ENCODE measurements at regions not wholly inside any gene's neighbourhood (a gene's known extent, or its start where the extent isn't known, plus 50 kb on each side); places are given as distances from the start of the nearest gene placed in this dataset.

GRCh38 chr18:45326505-45326904 is 288.8 kb upstream of the SLC14A2 start:
- H3K4me2 ChIP-seq (ENCODE audit: low read length): no peak overlapping the region
- DNase-seq (no peak), ATAC-seq (no peak)
- CTCF ChIA-PET: no interaction called here
- no peak overlapping the region for H3K9ac ChIP-seq (ENCODE audit: low read length)
- intact Hi-C loops (cut with micrococcal nuclease): no loop called here
- TF ChIP-seq, protein P1, sequence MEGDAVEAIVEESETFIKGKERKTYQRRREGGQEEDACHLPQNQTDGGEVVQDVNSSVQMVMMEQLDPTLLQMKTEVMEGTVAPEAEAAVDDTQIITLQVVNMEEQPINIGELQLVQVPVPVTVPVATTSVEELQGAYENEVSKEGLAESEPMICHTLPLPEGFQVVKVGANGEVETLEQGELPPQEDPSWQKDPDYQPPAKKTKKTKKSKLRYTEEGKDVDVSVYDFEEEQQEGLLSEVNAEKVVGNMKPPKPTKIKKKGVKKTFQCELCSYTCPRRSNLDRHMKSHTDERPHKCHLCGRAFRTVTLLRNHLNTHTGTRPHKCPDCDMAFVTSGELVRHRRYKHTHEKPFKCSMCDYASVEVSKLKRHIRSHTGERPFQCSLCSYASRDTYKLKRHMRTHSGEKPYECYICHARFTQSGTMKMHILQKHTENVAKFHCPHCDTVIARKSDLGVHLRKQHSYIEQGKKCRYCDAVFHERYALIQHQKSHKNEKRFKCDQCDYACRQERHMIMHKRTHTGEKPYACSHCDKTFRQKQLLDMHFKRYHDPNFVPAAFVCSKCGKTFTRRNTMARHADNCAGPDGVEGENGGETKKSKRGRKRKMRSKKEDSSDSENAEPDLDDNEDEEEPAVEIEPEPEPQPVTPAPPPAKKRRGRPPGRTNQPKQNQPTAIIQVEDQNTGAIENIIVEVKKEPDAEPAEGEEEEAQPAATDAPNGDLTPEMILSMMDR (conservative IDR thresholded peaks at IDR 0.05; ENCODE audit: low read depth, low read length): no peak
- TF ChIP-seq EZH2 (IDR thresholded peaks at IDR 0.05; ENCODE audit: low read length, unreplicated experiment): no peak
- TF ChIP-seq EZH2phosphoT487 (IDR thresholded peaks at IDR 0.05; ENCODE audit: borderline replicate concordance, low read length): no peak
- no peaks in the 10 kb centered on the region for H3K9me2 ChIP-seq (replicated peaks; ENCODE audit: low read length)
- H3K9me3 ChIP-seq (ENCODE audit: low read length): no peaks in the 10 kb centered on the region
- H3K27ac ChIP-seq (ENCODE audit: low read length): no peak overlapping the region
- no peaks in the 10 kb centered on the region for H3F3A ChIP-seq (ENCODE audit: low read length, unreplicated experiment)
- POLR2A ChIA-PET (ENCODE audit: unreplicated experiment): no interaction called here
- no TSS peak for BruUV-seq (replicated peaks)
- H3K27me3 ChIP-seq (ENCODE audit: low read length): no peaks in the 10 kb centered on the region
- H3K79me2 ChIP-seq (ENCODE audit: low read length): no peaks in the 10 kb centered on the region
- H3K4me3 ChIP-seq (ENCODE audit: low read length): no peak overlapping the region
- no peaks in the 10 kb centered on the region for H3K4me1 ChIP-seq (ENCODE audit: insufficient read depth, low read length)
- no peaks in the 10 kb centered on the region for H4K20me1 ChIP-seq (ENCODE audit: low read length)
- no peak overlapping the region for H2AFZ ChIP-seq (ENCODE audit: low read length)
- H3K36me3 ChIP-seq (ENCODE audit: low read depth, low read length): no peaks in the 10 kb centered on the region

- Histone ChIP-seq H3K9me2 (replicated peaks; ENCODE audit: low read length) (no peaks in the 10 kb centered on the region), H3K79me2 (ENCODE audit: low read length) (no peaks in the 10 kb centered on the region), H3K4me2 (ENCODE audit: low read length) (no peak overlapping the region), H3K9me3 (ENCODE audit: low read length) (no peaks in the 10 kb centered on the region), H3K4me1 (ENCODE audit: insufficient read depth, low read length) (no peaks in the 10 kb centered on the region), H3K9ac (ENCODE audit: low read length) (no peak overlapping the region), H3K4me3 (ENCODE audit: low read length) (no peak overlapping the region), H4K20me1 (ENCODE audit: low read length) (no peaks in the 10 kb centered on the region), H2AFZ (ENCODE audit: low read length) (no peak overlapping the region), H3K36me3 (ENCODE audit: low read depth, low read length) (no peaks in the 10 kb centered on the region), H3K27me3 (ENCODE audit: low read length) (no peaks in the 10 kb centered on the region), H3F3A (ENCODE audit: low read length, unreplicated experiment) (no peaks in the 10 kb centered on the region), H3K27ac (ENCODE audit: low read length) (no peak overlapping the region)
- intact Hi-C loops (cut with micrococcal nuclease): no loop called here
- CTCF ChIA-PET: no interaction called here
- no TSS peak for BruUV-seq (replicated peaks)
- TF ChIP-seq EZH2phosphoT487 (IDR thresholded peaks at IDR 0.05; ENCODE audit: borderline replicate concordance, low read length) (no peak), EZH2 (IDR thresholded peaks at IDR 0.05; ENCODE audit: low read length, unreplicated experiment) (no peak)
- TF ChIP-seq, protein P1 (conservative IDR thresholded peaks at IDR 0.05; ENCODE audit: low read depth, low read length): no peak
- ATAC-seq (no peak), DNase-seq (no peak)
- POLR2A ChIA-PET (ENCODE audit: unreplicated experiment): no interaction called here
Observed at GRCh38 chr18:45328296-45328695, 287.0 kb upstream of the SLC14A2 start.

GRCh38 chr18:45328811-45329210 is 286.5 kb upstream of the SLC14A2 start:
- no TSS peak for BruUV-seq (replicated peaks)
- no peak overlapping the region for H3K9ac ChIP-seq (ENCODE audit: low read length)
- DNase-seq (no peak), ATAC-seq (no peak)
- no peaks in the 10 kb centered on the region for H4K20me1 ChIP-seq (ENCODE audit: low read length)
- H3K79me2 ChIP-seq (ENCODE audit: low read length): no peaks in the 10 kb centered on the region
- ChIA-PET CTCF (no interaction called here), POLR2A (ENCODE audit: unreplicated experiment) (no interaction called here)
- TF ChIP-seq EZH2 (IDR thresholded peaks at IDR 0.05; ENCODE audit: low read length, unreplicated experiment) (no peak), EZH2phosphoT487 (IDR thresholded peaks at IDR 0.05; ENCODE audit: borderline replicate concordance, low read length) (no peak)
- TF ChIP-seq, protein P1 (conservative IDR thresholded peaks at IDR 0.05; ENCODE audit: low read depth, low read length): no peak
- H3K4me1 ChIP-seq (ENCODE audit: insufficient read depth, low read length): no peaks in the 10 kb centered on the region
- H3K4me2 ChIP-seq (ENCODE audit: low read length): no peak overlapping the region
- H3K27ac ChIP-seq (ENCODE audit: low read length): no peak overlapping the region
- no peak overlapping the region for H3K4me3 ChIP-seq (ENCODE audit: low read length)
- H3K27me3 ChIP-seq (ENCODE audit: low read length): no peaks in the 10 kb centered on the region
- intact Hi-C loops (cut with micrococcal nuclease): no loop called here
- H2AFZ ChIP-seq (ENCODE audit: low read length): no peak overlapping the region
- no peaks in the 10 kb centered on the region for H3K9me2 ChIP-seq (replicated peaks; ENCODE audit: low read length)
- no peaks in the 10 kb centered on the region for H3F3A ChIP-seq (ENCODE audit: low read length, unreplicated experiment)
- no peaks in the 10 kb centered on the region for H3K9me3 ChIP-seq (ENCODE audit: low read length)
- H3K36me3 ChIP-seq (ENCODE audit: low read depth, low read length): no peaks in the 10 kb centered on the region

Data from PC-3 (cell line).